NCI-H146 treated with DMSO at 0.1 percent for 48 hours (cell line): ENCODE measurements at regions not wholly inside any gene's neighbourhood (a gene's known extent, or its start where the extent isn't known, plus 50 kb on each side); places are given as distances from the start of the nearest gene placed in this dataset.
"Not testable (repeated sequence)": the region's sequence is repeated elsewhere in the genome, so short reads cannot be mapped to it uniquely, and the experiment has no call there.

Experiments used
- DNase-seq: peaks from one replicate; lab custom pipeline; 2025; ENCODE audit not compliant: unreplicated experiment; lab: John Stamatoyannopoulos, UW

DNA sequence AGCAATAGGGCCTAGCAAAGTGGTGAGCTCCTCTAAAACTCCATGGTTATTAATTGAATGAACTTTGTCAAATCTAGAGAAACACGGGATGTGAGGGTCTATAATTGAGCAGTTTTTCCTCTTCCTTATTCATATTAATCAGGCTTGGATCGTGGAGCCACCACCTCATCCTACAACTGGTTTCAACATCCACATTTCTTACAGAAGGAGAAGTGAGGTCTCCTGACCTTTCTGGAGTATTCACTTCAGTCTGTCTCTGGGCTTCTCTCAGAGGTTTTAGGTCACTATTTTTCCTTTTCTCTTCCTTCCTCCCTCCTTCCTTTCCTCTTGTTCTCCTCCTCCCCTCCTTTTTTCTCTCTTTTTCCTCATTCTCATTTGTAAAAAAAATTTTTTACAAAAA, 177.3 kb upstream of the ACTBL2 start:
- DNase-seq = no peak

GRCh38 chr5:57658018-57658417, 175.4 kb upstream of the ACTBL2 start:
- DNase-seq = no peak

DNA sequence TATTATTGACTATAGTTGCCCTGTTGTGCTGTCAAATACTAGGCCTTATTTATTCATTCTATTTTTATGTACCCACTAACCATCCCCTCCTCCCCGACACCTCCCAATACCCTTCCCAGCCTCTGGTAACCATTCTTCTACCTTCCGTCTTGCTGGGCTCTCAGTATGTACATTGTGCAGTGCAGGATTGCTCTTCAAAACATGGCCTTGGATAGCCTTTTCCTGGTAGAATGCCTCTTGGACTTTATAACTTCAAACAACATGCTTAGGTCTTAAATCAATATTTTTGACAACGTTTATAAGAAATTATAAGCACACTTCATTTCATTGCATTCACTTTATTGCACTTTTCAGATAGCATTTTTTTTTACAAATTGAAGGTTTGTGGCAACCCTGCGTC, 172.6 kb upstream of the ACTBL2 start:
- DNase-seq = no peak

- no peak for DNase-seq
These were observed 171.2 kb upstream of the ACTBL2 start for GRCh38 chr5:57653636-57654290.

GRCh38 chr5:57651127-57651526, 168.5 kb upstream of the ACTBL2 start:
- no peak for DNase-seq

GRCh38 chr5:57650360-57651069, 167.9 kb upstream of the ACTBL2 start:
- DNase-seq = peak; percentile 4

DNA sequence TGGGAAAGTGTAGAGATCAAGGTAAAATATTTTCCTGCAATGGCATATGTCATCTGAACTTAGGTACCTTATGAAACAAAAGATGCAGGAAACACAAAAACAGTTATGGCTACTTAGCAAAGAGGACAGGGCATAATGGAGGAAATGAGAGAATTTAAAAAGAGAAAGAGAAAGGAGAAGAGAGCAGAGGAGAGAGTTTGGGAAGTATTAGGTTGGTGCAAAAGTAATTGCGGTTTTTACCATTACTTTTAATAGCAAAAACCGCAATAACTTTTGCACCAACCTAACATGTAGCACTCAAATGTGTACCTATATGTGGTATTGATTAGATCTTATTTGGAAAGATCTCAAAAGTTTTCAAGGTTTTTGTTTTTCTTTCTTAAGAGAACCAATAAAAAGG, 160.1 kb upstream of the ACTBL2 start:
- DNase-seq = no peak

DNA sequence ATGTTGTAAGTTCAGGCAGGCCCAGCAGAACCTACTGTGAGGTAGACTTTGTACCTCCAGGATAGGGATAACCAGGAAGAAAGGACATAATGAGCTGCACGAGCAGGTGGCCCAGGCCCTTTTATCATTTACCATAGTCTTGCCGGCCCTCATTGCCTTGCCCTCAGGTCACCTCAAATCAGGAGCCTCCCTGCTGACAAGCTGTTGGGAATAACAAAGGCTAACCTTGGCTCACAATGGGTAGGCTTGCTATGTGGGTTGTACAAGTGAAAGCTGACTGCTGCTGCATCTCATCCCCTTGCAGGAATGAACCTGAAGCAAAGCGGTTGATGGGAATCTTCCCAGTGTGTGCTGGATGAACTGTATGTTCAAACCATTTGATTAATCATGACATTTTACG, 159.5 kb upstream of the ACTBL2 start:
- no peak for DNase-seq

DNA sequence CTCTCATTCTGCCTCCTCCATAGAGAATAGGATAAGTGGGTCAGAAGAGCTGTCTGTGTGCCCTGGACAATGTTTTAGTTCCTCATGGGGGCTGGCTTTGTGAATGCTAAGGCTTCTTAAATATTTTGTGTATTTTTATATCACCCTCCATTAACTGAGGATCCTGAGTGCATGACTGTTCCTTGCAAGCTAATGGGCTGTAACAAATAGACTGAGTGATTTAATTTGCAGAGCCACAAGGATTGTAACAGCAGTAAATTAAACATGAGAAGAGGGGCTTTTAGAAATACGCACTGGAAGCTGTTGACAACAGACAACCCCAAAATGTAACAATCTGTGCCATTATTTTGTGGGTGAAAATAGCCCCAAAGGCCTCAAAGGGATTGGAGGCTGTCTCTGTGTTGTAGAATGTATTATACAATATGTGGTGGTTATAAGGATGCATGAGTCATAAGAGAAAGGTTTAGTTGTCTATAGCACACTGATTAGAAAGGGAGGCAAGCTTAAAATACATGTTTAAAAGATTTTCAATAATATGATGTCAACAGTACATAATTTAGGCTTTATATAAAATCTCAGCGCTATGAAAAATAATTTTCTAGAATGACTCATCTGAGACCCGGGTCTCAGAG, 152.7 kb upstream of the ACTBL2 start:
- DNase-seq = no peak

GRCh38 chr5:57632937-57633336, 150.3 kb upstream of the ACTBL2 start:
- no peak for DNase-seq

DNA sequence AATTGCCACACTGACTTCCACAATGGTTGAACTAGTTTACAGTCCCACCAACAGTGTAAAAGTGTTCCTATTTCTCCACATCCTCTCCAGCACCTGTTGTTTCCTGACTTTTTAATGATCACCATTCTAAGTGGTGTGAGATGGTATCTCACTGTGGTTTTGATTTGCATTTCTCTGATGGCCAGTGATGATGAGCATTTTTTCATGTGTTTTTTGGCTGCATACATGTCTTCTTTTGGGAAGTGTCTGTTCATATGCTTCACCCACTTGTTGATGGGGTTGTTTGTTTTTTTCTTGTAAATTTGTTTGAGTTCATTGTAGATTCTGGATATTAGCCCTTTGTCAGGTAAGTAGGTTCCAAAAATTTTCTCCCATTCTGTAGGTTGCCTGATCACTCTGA, 148.5 kb upstream of the ACTBL2 start:
- not testable (repeated sequence) for DNase-seq

GRCh38 chr5:57627661-57628060, 145.1 kb upstream of the ACTBL2 start:
- DNase-seq = no peak

- DNase-seq = no peak
These were observed 144.1 kb upstream of the ACTBL2 start for GRCh38 chr5:57626703-57627102.

- DNase-seq = no peak
These were observed 139.0 kb upstream of the ACTBL2 start for GRCh38 chr5:57621624-57622023.

- no peak for DNase-seq
These were observed 136.3 kb upstream of the ACTBL2 start for GRCh38 chr5:57618767-57619381.

DNA sequence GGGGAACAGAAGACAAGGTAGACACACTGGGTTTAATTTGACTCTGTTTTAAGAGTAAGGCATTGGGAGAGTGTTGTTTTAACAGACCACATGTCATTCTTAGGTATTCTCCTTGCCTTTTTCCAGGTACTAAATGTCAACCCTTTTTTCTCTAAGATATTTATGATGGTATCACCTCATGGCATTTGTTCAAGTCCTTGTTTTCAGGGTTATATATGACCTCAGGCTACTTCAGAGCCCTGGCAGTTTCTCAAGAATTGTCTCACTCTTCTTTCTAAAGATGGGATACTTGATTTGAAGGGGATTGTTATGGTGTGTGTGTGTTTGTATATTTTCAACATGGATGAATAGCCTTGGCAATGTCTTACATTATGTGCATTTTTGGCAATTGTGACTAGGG, 131.1 kb upstream of the ACTBL2 start:
- no peak for DNase-seq

GRCh38 chr5:57611177-57611576, 128.6 kb upstream of the ACTBL2 start:
- DNase-seq = no peak

- DNase-seq = no peak
These were observed 125.9 kb upstream of the ACTBL2 start for GRCh38 chr5:57608542-57608941.

DNA sequence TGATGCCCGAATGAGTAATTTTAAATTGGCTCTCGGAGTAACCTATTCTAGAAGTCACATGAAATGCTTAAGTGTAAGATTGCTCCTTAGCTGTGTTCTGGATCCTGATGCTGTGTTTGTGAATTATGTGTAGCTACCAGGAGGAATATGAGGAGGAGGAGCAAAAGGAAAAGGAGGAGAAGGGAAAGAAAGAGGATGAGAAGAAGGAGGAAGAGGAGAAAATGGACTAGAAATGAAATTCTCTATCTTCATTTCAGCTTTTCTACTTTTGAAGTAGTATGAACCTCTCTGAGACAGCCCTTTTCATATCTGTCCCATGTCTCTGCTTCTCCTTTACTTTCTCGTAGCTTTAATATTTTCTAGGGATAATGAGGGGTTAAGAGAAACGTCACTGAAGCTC, 119.4 kb upstream of the ACTBL2 start:
- no peak for DNase-seq

DNA sequence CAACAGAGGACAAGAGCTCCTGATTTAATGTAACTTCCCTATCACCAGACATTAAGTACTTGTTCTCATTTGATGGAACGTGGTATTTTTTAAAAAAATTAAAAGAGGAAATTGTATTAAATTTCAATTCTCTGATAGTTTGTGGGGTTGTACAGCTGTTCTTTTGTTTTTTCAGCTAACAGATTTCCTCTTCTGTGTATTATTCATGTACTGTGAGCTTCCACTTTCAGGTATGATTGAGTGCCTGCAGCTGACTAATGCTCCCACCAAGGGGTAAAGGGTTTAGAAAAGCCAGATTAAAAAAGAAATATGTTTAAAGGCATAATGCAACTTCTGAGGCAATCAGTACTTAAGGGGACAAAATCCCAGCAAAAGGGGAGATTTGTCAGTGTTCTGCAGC, 117.7 kb upstream of the ACTBL2 start:
- no peak for DNase-seq

DNA sequence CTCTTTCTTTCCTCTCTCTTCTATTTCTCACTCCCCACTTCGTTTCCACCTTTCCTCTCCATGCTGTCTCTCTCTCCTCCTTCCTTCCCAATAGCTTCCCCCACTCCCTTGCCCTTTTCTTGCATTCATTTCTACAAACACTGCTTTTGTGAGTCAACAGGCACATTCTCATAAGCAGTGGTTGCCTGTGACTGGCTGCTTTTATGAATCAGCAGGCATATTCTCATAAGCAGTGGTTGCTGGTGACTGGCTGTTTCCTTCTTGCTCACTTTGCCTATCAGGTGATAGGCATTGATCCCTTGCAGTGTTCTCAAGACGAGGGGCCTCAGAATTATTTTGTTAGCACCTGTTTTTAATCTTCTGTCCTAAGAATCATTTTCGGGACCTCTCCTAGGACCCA, 116.1 kb upstream of the ACTBL2 start:
- DNase-seq = no peak

- DNase-seq = no peak
These were observed 115.5 kb upstream of the ACTBL2 start for GRCh38 chr5:57598097-57598496.
